GM10266 (cell line): ENCODE measurements at regions not wholly inside any gene's neighbourhood (a gene's known extent, or its start where the extent isn't known, plus 50 kb on each side); places are given as distances from the start of the nearest gene placed in this dataset.

Source experiments
- DNase-seq: peaks from one replicate; pipeline ENCODE4 v3.0.0; 2012; ENCODE audit errors: extremely low spot score
- CTCF ChIP-seq: IDR thresholded peaks from 2 replicates; pipeline ENCODE4 v1.5.1; 2012; ENCODE audit warnings: mild to moderate bottlenecking, low read depth; ENCODE audit not compliant: control insufficient read depth, insufficient read depth; ENCODE audit errors: missing control alignments

GRCh38 chrX:150298841-150299551, 64.1 kb upstream of the MAMLD1 start:
- no peak for DNase-seq
- TF ChIP-seq CTCF: no peak

GRCh38 chrX:150299579-150299978, 63.5 kb upstream of the MAMLD1 start:
- TF ChIP-seq CTCF: no peak
- no peak for DNase-seq

- no peak for TF ChIP-seq CTCF
- DNase-seq: no peak
Measured at GRCh38 chrX:150303386-150304097, 59.6 kb upstream of the MAMLD1 start.

DNA sequence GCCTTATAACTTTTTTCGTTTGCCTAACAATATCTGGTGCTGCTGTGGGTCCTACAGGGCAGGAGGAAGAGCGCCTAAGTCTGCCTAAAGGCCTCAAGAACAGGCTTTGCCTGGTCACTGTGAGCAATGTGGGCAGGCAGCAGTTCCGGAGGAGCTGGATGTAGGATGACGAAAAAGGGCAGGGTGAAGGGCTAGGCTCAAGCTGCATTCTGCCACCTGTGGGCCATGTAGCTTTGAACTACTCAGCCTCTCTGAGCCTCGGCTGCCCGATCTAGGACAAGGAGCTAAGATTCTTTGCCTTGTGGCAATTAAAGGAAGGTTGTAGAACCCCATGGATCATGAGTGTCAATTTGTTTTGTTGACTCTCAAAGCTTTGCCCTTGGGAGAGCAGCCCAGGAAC, 57.1 kb upstream of the MAMLD1 start:
- DNase-seq: no peak
- no peak for TF ChIP-seq CTCF

DNA sequence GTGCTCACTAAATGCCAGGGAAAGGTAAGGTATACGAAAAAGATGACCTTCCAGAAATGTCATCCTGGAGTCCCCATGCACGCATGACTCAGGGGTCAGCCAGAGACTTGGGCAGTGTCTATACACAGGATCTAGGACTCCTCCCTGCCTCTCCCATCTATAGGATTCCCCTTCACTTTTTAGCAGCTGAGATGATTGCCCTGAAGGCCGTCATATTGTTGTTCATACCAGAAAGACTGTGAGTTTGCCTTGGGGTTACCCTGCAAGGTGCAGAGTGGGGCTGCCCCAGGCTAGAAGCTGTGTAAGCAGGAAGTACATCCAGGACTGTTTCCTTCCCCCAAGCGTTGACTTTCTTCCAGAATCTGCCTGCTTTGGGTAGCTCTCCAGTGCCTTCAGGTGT, 55.1 kb upstream of the MAMLD1 start:
- DNase-seq: no peak
- no peak for TF ChIP-seq CTCF

DNA sequence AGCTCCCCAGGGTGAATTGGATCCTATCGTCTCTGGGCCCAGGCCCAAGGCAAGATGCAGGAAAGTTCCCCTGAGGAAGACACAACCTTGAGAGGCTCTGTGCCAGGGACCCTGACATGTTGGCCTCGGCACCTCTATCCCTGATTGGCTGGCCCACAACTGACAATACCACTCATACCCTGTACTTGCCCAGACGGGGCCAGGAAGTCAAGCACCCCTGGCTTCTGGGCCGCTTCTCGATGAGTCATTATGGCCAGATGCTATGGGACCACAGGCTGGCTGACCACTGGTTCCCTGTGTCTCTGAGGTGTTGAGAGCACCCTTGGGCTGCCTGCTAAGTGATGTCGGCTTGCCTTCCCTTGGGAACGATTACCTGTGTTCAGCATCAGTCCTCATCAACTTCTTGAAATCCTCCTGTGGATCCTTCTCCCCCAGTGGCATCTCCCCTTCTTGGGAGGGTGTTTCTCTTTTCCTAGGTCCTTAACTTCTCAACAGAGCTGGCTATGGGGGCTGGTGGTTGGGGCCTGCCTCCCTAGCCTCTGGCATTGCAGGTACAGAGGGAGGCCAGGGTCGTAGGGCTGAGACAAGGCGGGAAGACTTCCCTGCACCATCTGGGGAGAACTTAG, 54.5 kb upstream of the MAMLD1 start:
- DNase-seq: no peak

More for the DNA sequence above, 54.5 kb upstream of the MAMLD1 start:
- no peak for TF ChIP-seq CTCF
